ENCODE measurements at regions not wholly inside any gene's neighbourhood (a gene's known extent, or its start where the extent isn't known, plus 50 kb on each side); places are given as distances from the start of the nearest gene placed in this dataset.
"Not testable (repeated sequence)": the region's sequence is repeated elsewhere in the genome, so short reads cannot be mapped to it uniquely, and the experiment has no call there.

DNA sequence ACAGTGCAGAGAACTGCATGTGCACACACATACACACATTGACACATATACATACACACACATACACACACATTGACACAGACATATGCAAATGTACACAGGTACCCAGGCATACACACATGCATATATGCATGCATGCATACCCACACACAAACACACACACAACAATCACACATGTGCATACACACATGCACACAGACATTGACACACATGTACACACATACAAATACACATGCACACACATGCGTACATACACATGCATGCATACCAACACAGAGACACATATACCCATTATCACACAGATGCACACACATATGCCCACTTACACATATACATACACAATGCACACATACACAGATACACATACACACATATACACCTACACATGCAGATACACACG lies 299.6 kb upstream of the ADCY2 start:
- no peak for DNase-seq

GRCh38 chr5:7105358-7105757 lies 290.6 kb upstream of the ADCY2 start:
- DNase-seq, result no peak

GRCh38 chr5:7117961-7118360 lies 278.0 kb upstream of the ADCY2 start:
- DNase-seq, result no peak

DNA sequence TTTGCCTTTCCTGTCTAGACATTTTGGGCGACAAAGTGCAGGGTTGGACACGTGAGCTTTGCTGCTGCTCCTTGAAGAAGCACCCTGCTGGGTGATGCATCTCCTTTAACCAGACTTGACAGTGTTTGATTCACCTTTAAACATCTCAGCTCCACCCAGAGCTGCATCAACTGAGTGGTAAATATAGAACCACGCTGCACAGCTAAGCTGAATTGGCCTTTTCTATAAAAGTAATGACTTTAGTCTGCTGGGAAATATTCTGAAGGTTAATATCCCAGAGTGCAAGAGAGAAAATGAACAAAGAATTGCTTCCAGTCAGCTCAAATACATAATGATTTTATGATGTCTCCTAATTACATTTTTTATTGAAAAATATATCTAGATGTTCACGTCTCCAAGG lies 264.3 kb upstream of the ADCY2 start:
- no peak for DNase-seq

- no peak for DNase-seq
Measured at GRCh38 chr5:7146886-7147285, 249.1 kb upstream of the ADCY2 start.

- no peak for DNase-seq
Measured at GRCh38 chr5:7157083-7157482, 238.9 kb upstream of the ADCY2 start.

DNA sequence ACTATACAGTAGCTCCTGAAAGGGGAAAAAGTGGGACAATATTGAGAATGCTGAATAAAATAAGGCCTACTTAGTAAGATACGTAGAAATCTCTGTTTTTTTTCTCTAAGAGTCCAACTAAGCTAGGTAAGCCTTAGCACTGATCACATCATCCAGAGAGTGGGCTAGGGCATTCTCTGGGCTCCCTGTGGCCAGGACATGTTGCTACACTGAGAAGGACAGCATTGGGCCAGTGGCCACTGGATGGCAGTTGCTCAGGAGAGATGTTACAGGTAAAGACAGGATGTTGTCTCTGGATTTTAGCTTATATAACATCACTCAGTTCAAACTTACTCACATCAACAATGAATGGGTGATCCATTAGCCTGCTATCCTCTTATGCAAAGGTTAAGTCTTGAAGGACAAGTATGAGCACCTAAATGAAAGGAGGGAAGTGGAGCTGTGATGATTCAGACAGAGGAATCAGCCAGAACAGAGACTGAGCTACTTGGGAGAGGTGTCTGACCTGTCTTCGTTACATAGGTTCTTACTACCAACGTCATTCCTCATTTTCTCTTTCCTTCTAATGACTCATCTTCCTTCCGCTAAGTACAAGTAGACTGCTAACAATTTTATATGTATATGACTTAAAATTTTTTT lies 226.6 kb upstream of the ADCY2 start:
- no peak for DNase-seq

DNA sequence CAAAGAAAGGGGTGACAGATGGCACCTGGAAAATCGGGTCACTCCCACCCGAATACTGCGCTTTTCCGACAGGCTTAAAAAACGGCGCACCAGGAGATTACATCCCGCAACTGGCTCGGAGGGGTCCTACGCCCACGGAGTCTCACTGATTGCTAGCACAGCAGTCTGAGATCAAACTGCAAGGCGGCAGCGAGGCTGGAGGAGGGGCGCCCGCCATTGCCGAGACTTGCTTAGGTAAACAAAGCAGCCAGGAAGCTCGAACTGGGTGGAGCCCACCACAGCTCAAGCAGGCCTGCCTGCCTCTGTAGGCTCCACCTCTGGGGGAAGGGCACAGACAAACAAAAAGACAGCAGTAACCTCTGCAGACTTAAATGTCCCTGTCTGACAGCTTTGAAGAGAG lies 225.2 kb upstream of the ADCY2 start:
- DNase-seq, result not testable (repeated sequence)

DNA sequence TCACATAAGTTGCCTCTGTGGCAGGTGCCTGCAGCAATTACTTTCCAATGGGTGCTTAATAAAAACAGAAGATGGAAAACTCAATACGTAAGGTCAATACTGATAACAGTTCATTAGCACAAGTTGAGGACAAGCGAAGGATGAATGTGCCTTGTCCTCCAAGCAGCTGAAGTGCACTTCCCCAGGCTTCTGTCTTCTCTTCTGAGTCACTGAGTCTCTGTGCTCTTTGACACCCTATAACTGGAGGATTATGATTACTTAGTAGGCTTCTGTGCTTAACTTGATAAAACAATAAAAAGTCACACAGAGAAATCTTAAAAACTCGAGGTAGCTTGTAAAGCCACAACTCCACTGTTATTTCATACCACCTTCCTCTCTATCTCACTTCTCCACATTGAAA lies 216.6 kb upstream of the ADCY2 start:
- DNase-seq, result no peak

DNA sequence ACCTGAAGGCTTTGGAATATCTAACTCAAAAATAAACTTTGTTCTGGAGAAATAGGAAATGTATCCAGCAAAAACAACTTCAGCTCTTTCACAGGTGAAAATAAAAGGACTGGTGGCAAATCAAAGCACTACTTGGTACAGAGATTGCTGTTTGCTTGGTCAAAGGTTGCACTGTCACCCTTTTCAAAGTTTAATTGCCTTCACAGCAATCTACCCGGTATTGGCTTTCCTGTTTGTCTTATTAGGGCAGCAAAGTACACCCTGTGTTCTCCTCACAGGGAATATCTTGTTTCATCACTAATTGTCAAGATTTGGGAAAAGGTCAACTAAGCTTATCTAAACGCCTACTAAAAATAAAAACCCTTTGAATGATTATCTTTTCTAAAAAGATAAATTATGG lies 214.1 kb upstream of the ADCY2 start:
- DNase-seq, result no peak

DNA sequence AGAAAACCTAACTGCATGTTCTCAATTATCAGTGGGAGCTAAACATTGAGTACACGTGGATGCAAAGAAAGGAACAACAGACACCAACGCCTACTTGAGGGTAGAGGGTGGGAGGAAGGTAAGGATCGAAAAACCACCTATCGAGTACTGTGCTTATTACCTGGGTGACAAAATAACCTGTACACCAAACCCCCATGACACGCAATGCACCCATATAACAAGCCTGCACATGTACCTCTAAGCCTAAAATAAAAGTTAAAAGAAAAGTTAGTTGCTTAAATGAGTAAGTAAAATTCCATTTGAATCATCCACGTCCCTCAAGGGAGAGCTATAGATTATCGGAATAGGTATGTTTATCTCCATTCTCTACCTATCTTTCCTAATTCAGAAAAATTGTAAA lies 210.2 kb upstream of the ADCY2 start:
- DNase-seq, result no peak

- DNase-seq, result no peak
Measured at GRCh38 chr5:7186818-7187217, 209.1 kb upstream of the ADCY2 start.

DNA sequence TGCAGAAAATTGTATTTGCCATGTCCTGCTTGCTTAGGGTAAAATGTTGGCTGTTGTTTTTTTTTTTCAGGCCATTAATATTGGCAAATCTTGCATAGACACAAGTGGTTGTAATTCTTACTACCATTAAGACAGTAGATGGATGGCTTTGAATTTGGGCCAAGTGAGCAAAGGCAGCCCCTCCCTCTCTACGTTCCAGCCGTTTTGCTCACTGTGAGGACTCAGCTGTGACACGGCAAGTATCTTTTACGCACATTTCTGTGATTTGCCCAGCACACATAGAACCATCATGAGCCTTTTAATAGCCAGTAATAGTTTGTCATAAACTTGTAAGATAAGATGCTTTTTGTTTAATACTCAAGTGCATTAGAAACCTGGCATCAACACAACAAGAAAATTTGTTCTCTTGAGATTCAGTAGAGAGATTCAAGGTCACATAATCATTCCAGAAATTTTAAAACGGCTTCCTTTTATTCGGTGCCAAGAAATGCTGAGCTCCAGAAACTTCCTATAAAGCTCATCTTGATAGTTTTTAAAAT lies 205.2 kb upstream of the ADCY2 start:
- no peak for DNase-seq

GRCh38 chr5:7192016-7192415 lies 203.9 kb upstream of the ADCY2 start:
- DNase-seq, result no peak

DNA sequence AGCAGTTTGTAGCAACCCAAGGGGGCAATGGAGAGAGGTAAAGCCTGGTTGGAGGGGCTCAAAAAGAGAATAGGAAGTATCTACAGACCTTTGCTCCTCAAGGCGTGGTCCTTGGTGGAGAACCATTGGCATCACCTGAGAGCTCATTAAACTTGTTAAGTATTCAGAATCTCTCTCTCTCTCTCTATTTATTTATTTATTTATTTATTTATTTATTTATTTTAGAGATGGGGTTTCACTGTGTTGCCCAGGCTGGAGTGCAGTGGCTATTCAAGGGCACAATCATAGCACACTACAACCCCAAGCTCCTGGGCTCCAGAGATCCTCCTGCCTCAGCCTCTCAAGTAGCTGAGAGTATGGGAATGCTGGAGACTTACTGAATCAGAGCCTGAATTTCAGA lies 193.1 kb upstream of the ADCY2 start:
- DNase-seq, result no peak

DNA sequence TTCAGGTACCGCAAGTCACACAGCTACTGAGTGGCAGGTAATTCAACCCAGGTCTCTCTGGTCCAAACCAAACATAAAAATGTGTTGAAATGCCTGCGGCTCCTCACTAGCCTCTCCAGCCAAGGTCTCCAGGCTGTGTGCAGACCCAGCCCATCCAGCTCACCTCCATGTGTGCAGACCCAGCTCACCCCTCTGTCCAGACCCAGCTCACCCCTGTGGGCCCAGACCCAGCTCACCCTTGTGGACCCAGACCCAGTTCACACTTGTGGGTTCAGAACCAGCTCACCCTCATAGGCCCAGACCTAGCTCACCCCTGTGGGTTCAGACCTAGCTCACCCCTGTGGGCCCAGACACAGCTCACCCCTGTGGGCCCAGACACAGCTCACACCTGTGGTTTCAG lies 188.0 kb upstream of the ADCY2 start:
- DNase-seq, result no peak

DNA sequence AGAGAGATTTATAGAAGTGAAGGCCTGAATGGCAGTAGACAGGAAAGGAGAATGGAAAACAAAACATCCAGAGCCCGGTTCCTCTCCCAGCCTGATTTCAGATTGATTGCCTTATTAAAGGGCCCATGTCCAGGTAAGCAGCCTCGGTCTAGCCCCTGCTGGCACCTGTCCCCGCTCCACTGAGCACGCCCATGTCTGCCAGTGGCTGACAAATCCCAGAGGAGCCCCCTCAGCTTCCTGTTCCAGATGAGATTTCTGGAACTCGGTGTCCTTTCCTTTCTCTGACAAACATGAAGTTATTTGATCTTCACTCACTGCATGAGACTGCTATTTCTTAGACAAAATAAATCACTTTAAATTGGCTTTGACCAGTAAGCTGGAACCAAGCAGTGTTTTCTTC lies 187.0 kb upstream of the ADCY2 start:
- no peak for DNase-seq

DNA sequence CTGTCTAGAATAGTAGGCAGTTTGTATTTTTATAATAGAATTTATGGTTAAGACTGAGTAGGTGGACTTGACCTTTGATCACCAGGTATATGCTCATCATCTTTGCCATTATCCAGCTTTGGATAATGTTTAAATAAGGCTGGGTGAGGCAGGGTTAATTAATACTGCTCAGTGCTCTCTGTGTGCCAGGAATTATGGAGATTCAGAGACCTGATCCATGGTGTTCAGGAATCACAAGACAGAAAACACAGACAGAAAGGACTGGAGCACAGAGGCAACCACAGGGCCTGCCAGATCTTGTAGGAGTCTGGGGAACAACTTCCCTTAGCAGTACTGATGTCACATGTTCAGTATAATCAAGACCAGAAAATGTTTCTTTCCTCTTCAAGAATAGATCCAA lies 186.3 kb upstream of the ADCY2 start:
- no peak for DNase-seq

DNA sequence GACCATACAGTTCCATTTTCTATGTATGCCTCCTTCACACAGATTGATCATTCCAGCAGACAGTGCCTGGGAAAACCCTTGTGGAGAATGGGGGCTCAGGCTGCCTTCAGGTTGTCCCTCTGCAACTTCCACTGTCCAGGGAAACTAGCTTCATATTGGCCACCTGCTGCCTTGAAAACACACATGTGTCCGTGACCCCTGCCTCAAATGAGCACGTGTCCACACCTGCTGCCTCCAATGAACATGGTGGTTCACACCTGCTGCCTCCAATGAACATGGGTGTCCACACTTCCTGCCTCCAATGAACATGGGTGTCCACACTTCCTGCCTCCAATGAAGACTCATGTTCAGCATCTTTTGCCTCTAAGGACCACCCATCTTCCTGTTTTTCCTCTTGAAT lies 185.4 kb upstream of the ADCY2 start:
- no peak for DNase-seq

GRCh38 chr5:7213525-7213924 lies 182.4 kb upstream of the ADCY2 start:
- DNase-seq, result no peak

GRCh38 chr5:7214906-7215416 lies 181.0 kb upstream of the ADCY2 start:
- DNase-seq, result no peak

- no peak for DNase-seq
Measured at GRCh38 chr5:7218141-7218540, 177.8 kb upstream of the ADCY2 start.

DNA sequence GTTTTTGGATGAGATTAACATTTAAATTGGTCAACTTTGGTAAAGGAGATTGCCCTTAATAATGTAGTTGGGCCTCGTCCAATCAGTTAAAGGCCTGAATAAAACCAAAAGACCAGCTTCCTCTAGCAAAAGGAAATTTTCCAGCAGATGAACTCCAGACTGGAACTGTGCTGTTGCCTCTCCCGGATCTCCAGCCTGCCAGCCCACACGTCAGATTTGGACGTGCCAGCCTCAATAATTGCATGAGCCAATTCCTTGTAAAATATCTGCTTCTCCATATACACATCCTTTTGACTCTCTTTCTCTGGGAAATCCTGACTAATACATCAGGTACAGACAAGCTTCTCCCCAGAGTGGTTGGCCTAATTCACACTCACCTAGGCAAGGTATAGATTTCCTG lies 175.8 kb upstream of the ADCY2 start:
- DNase-seq, result no peak

GRCh38 chr5:7221041-7221440 lies 174.9 kb upstream of the ADCY2 start:
- no peak for DNase-seq

DNA sequence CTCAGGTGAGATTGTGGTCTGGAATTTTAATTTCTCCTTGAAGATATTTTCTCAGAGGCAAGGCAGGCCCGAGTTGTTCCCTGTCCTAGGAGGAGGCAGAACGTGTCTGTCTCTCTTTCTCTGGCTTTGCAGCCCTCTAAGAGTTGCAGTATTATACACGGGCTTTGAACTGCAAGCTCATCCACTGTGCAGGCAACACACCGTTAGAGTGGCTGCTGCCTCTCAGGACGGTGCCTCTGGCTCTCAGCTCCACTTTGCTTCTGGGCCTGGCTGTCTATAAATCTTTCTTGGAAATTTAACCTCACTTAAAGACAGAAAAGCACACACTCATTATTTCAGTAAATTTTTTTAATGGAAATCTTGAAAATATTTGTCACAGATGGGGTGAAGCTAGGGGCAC lies 170.1 kb upstream of the ADCY2 start:
- no peak for DNase-seq

All from GF-D8 (cell line).